H1 (cell line): ENCODE measurements at regions not wholly inside any gene's neighbourhood (a gene's known extent, or its start where the extent isn't known, plus 50 kb on each side); places are given as distances from the start of the nearest gene placed in this dataset.

ENCODE experiments used
- CTCF ChIA-PET: fragments of 300-600 bp; sonication (Branson Sonifier 250); formaldehyde crosslinking; loops from one replicate; lab custom pipeline; 2021; ENCODE audit not compliant: partially characterized antibody; lab: Charles Lee
- POLR2A ChIA-PET: fragments of 300-600 bp; sonication (Branson Sonifier 250); formaldehyde crosslinking; loops from one replicate; lab custom pipeline; 2021; ENCODE audit warnings: inconsistent platforms; ENCODE audit not compliant: partially characterized antibody; lab: Charles Lee
- DNase-seq, 2 experiments: peaks; one replicate each; pipeline versions ENCODE4 v3.0.0 to v3.0.0-alpha.2; 2010 to 2022; ENCODE audit warnings: low spot score in 2 of 2, low read depth in 1 of 2, mixed read lengths in 1 of 2
- FAIRE-seq: peaks from 2 replicates; lab custom pipeline; 2011; peaks lifted over from hg19 to GRCh38; lab: Jason Lieb, UNC
- H2AFZ ChIP-seq: 2 replicates; pipeline ENCODE4 v1.8.1; 2012; ENCODE audit warnings: low read length, inconsistent platforms
- H2AK5ac ChIP-seq: 2 replicates; pipeline ENCODE4 v1.6.1; 2013; ENCODE audit warnings: low read depth, low read length
- H2BK120ac ChIP-seq: replicated peaks from 2 replicates; pipeline ENCODE3; 2013; ENCODE audit warnings: low read depth, low read length, inconsistent platforms
- H2BK12ac ChIP-seq: 2 replicates; pipeline ENCODE4 v1.6.1; 2013; ENCODE audit warnings: low read depth, low read length
- H2BK15ac ChIP-seq: 2 replicates; pipeline ENCODE4 v1.6.1; 2013; ENCODE audit warnings: low read length
- H2BK20ac ChIP-seq: 2 replicates; pipeline ENCODE4 v1.6.1; 2013; ENCODE audit warnings: low read length
- H2BK5ac ChIP-seq: 2 replicates; pipeline ENCODE4 v1.6.1; 2013; ENCODE audit warnings: low read depth, low read length
- H3K14ac ChIP-seq: 2 replicates; pipeline ENCODE4 v1.6.1; 2013; ENCODE audit warnings: inconsistent platforms; ENCODE audit not compliant: insufficient read length
- H3K18ac ChIP-seq: 2 replicates; pipeline ENCODE4 v1.6.1; 2013; ENCODE audit warnings: low read length; ENCODE audit errors: extremely low read depth
- H3K23ac ChIP-seq: 2 replicates; pipeline ENCODE4 v1.6.1; 2013; ENCODE audit warnings: inconsistent platforms; ENCODE audit not compliant: insufficient read length
- H3K23me2 ChIP-seq: 2 replicates; pipeline ENCODE4 v1.6.1; 2013; ENCODE audit warnings: low read depth, low read length
- H3K27ac ChIP-seq: 2 replicates; pipeline ENCODE4 v1.6.1; 2011; ENCODE audit warnings: low read depth, low read length, inconsistent platforms
- H3K27me3 ChIP-seq, 4 experiments: replicated peaks in 1 of 4; 1 replicate in 1 of 4; 2 replicates in 3 of 4; pipeline versions ENCODE4 v1.6.1 to v1.8.1; 2011 to 2013; ENCODE audit warnings: low read length in 3 of 4, mild to moderate bottlenecking in 3 of 4, inconsistent platforms in 2 of 4, mixed read lengths in 2 of 4, moderate library complexity in 1 of 4; ENCODE audit not compliant: control insufficient read depth in 3 of 4, insufficient read depth in 3 of 4; ENCODE audit errors: extremely low read depth in 1 of 4
- H3K36me3 ChIP-seq, 4 experiments: 2 replicates each; pipeline versions ENCODE4 v1.6.1 to v1.8.1; 2011 to 2013; ENCODE audit warnings: mild to moderate bottlenecking in 4 of 4, low read length in 3 of 4, moderate library complexity in 2 of 4, control low read depth in 1 of 4, inconsistent platforms in 1 of 4; ENCODE audit not compliant: insufficient read depth in 4 of 4, control insufficient read depth in 2 of 4
- H3K4ac ChIP-seq: replicated peaks from 2 replicates; pipeline ENCODE3; 2013; ENCODE audit warnings: low read length, low read depth, mixed read lengths, inconsistent platforms; ENCODE audit not compliant: insufficient read length
- H3K4me1 ChIP-seq, 4 experiments: replicated peaks in 1 of 4; 1 replicate in 1 of 4; 2 replicates in 3 of 4; pipeline versions ENCODE4 v1.6.1 to v1.8.1; 2011 to 2013; ENCODE audit warnings: low read length in 3 of 4, inconsistent platforms in 2 of 4, mixed read lengths in 1 of 4; ENCODE audit not compliant: insufficient read depth in 4 of 4, control insufficient read depth in 3 of 4
- H3K4me2 ChIP-seq, 2 experiments: 2 replicates each; pipeline versions ENCODE4 v1.6.1 to v1.8.1; 2011 to 2013; ENCODE audit warnings: low read depth in 2 of 2, low read length in 2 of 2, control low read depth in 1 of 2, inconsistent platforms in 1 of 2, mild to moderate bottlenecking in 1 of 2; ENCODE audit not compliant: insufficient read depth in 1 of 2
- H3K4me3 ChIP-seq, 4 experiments: fragments of 200-600, 300-600 bp in 1 of 4; sonication (generic), shearing (Covaris generic), sonication (Bioruptor Twin) in 1 of 4; 2 replicates each; pipeline versions ENCODE4 v1.5.1 to v1.8.1; 2011 to 2016; ENCODE audit warnings: low read length in 4 of 4, low read depth in 3 of 4, control low read depth in 2 of 4, inconsistent platforms in 2 of 4, mild to moderate bottlenecking in 2 of 4, mixed read lengths in 1 of 4, moderate library complexity in 1 of 4; ENCODE audit not compliant: insufficient read depth in 2 of 4; ENCODE audit errors: extremely low read depth in 1 of 4
- H3K56ac ChIP-seq: replicated peaks from 2 replicates; pipeline ENCODE3; 2013; ENCODE audit warnings: low read depth, mild to moderate bottlenecking, mixed read lengths, low read length, inconsistent platforms; ENCODE audit not compliant: insufficient read length
- H3K79me1 ChIP-seq: 2 replicates; pipeline ENCODE4 v1.6.1; 2013; ENCODE audit warnings: low read depth, low read length, control low read depth
- H3K79me2 ChIP-seq, 2 experiments: 2 replicates each; pipeline versions ENCODE4 v1.6.1 to v1.8.1; 2012 to 2013; ENCODE audit warnings: low read length in 2 of 2, mild to moderate bottlenecking in 2 of 2, inconsistent platforms in 1 of 2; ENCODE audit not compliant: insufficient read depth in 2 of 2, control insufficient read depth in 1 of 2
- H3K9ac ChIP-seq, 4 experiments: replicated peaks in 1 of 4; 1 replicate in 1 of 4; 2 replicates in 3 of 4; pipeline versions ENCODE4 v1.6.1 to v1.8.1; 2011 to 2013; ENCODE audit warnings: low read depth in 3 of 4, low read length in 3 of 4, control low read depth in 2 of 4, mild to moderate bottlenecking in 2 of 4, moderate library complexity in 2 of 4, inconsistent platforms in 1 of 4; ENCODE audit errors: extremely low read depth in 1 of 4
- H3K9me3 ChIP-seq, 2 experiments: 2 replicates each; pipeline versions ENCODE4 v1.6.1 to v1.8.1; 2012 to 2013; ENCODE audit warnings: mild to moderate bottlenecking in 2 of 2, moderate library complexity in 2 of 2, control low read depth in 1 of 2, inconsistent platforms in 1 of 2, low read depth in 1 of 2, low read length in 1 of 2, mixed read lengths in 1 of 2; ENCODE audit not compliant: insufficient read depth in 2 of 2
- H4K20me1 ChIP-seq, 2 experiments: replicated peaks in 1 of 2; 2 replicates each; pipeline versions ENCODE3 to v1.8.1; 2011 to 2013; ENCODE audit warnings: inconsistent platforms in 2 of 2, low read length in 2 of 2, mild to moderate bottlenecking in 1 of 2; ENCODE audit not compliant: insufficient read depth in 2 of 2, control insufficient read depth in 1 of 2
- H4K5ac ChIP-seq: 2 replicates; pipeline ENCODE4 v1.6.1; 2013; ENCODE audit warnings: low read length, low read depth, mixed read lengths, inconsistent platforms; ENCODE audit not compliant: insufficient read length
- H4K8ac ChIP-seq: 2 replicates; pipeline ENCODE4 v1.8.0; 2013; ENCODE audit warnings: mild to moderate bottlenecking, moderate library complexity, low read length, inconsistent platforms; ENCODE audit not compliant: insufficient read depth; ENCODE audit errors: extremely low read depth
- H4K91ac ChIP-seq: replicated peaks from 2 replicates; pipeline ENCODE3; 2013; ENCODE audit warnings: low read length, mixed read lengths, inconsistent platforms; ENCODE audit not compliant: insufficient read length
- BCL11A ChIP-seq, 2 experiments: IDR thresholded peaks; one replicate each; pipeline ENCODE4 v1.6.1; 2011; ENCODE audit warnings: low read depth in 2 of 2, low read length in 2 of 2, mild to moderate bottlenecking in 2 of 2
- EGR1 ChIP-seq: IDR thresholded peaks from 2 replicates; pipeline ENCODE4 v1.6.1; 2011; ENCODE audit warnings: low read depth, low read length, borderline replicate concordance
- HDAC2 ChIP-seq, 2 experiments: fragments of 300-600 bp in 1 of 2; sonication (generic) in 1 of 2; IDR thresholded peaks; 2 replicates each; pipeline ENCODE4 v1.6.1; 2011 to 2012; ENCODE audit warnings: low read depth in 2 of 2, low read length in 2 of 2, mild to moderate bottlenecking in 2 of 2, moderate library complexity in 2 of 2, borderline replicate concordance in 1 of 2, inconsistent platforms in 1 of 2
- HDAC6 ChIP-seq: IDR thresholded peaks from one replicate; pipeline ENCODE4 v1.7.1; 2012; ENCODE audit warnings: low read depth, mild to moderate bottlenecking, inconsistent platforms, low read length, moderate library complexity
- RBBP5 ChIP-seq: IDR thresholded peaks from 2 replicates; pipeline ENCODE4 v1.7.1; 2012; ENCODE audit warnings: low read depth, mild to moderate bottlenecking, inconsistent platforms, low read length, moderate library complexity, borderline replicate concordance
- RFX5 ChIP-seq: IDR thresholded peaks from 2 replicates; pipeline ENCODE4 v1.6.1; 2011; ENCODE audit warnings: low read depth, low read length, improper control_type of control experiment, borderline replicate concordance
- SIN3A ChIP-seq, 2 experiments: IDR thresholded peaks in 1 of 2; conservative IDR thresholded peaks in 1 of 2; 2 replicates each; pipeline ENCODE4 v1.6.1; 2011 to 2012; ENCODE audit warnings: low read length in 2 of 2, improper control_type of control experiment in 1 of 2, low read depth in 1 of 2, mild to moderate bottlenecking in 1 of 2
- SIRT6 ChIP-seq: IDR thresholded peaks from one replicate; pipeline ENCODE4 v1.7.1; 2012; ENCODE audit warnings: low read length, inconsistent platforms
- TAF7 ChIP-seq: optimal IDR thresholded peaks from 2 replicates; pipeline ENCODE3; 2011; ENCODE audit warnings: low read depth, mild to moderate bottlenecking, inconsistent platforms, low read length, moderate library complexity, borderline replicate concordance
- TEAD4 ChIP-seq: IDR thresholded peaks from 2 replicates; pipeline ENCODE4 v1.6.1; 2012; ENCODE audit warnings: low read depth, low read length, inconsistent platforms, mixed read lengths

- Histone ChIP-seq H3K23ac (no peak overlapping the region), H3K27me3 (no peaks in the 10 kb centered on the region), H3K27ac (no peak overlapping the region), H3K9ac (no peak overlapping the region), H2AK5ac (no peak overlapping the region), H3K18ac (no peak overlapping the region), H3K56ac (no peak overlapping the region), H3K23me2 (no peaks in the 10 kb centered on the region), H3K4ac (no peak overlapping the region), H3K79me2 (no peaks in the 10 kb centered on the region), H4K20me1 (no peaks in the 10 kb centered on the region), H3K79me1 (no peaks in the 10 kb centered on the region), H4K8ac (no peak overlapping the region), H2BK12ac (no peak overlapping the region), H3K4me1 (no peaks in the 10 kb centered on the region), H3K4me3 (no peak overlapping the region), H3K36me3 (no peaks in the 10 kb centered on the region), H2BK20ac (no peak overlapping the region), H3K14ac (no peak overlapping the region), H4K91ac (no peak overlapping the region), H3K4me2 (no peak overlapping the region), H2AFZ (no peak overlapping the region), H2BK5ac (no peak overlapping the region), H3K9me3 (no peaks in the 10 kb centered on the region), H4K5ac (no peak overlapping the region), H2BK120ac (no peak overlapping the region), H2BK15ac (no peak overlapping the region)
- FAIRE-seq (no peak), DNase-seq (no peak)
- CTCF ChIA-PET: no interaction called here
- POLR2A ChIA-PET: no interaction called here
- TF ChIP-seq HDAC2 (IDR thresholded peaks at IDR 0.05; ENCODE audit: borderline replicate concordance in 1 of 2, low read depth in 2 of 2, low read length in 2 of 2) (no peak), HDAC6 (no peak), SIN3A (conservative IDR thresholded peaks at IDR 0.05 in 1 of 2, IDR thresholded peaks at IDR 0.05 in 1 of 2; ENCODE audit: low read depth in 1 of 2, low read length in 2 of 2) (no peak), EGR1 (no peak), BCL11A (IDR thresholded peaks at IDR 0.05; ENCODE audit: low read depth in 2 of 2, low read length in 2 of 2) (no peak), RBBP5 (no peak), RFX5 (no peak), TEAD4 (no peak), TAF7 (no peak), SIRT6 (no peak)
Measured at GRCh38 chr6:23140871-23141270, 571.5 kb downstream of the HDGFL1 start.
